Vagina (tissue), 2 donors: ENCODE measurements at regions not wholly inside any gene's neighbourhood (a gene's known extent, or its start where the extent isn't known, plus 50 kb on each side); places are given as distances from the start of the nearest gene placed in this dataset.

ENCODE experiments used
- POLR2AphosphoS5 ChIP-seq, 2 donors: sonication (generic); formaldehyde crosslinking; IDR thresholded peaks; one replicate each; pipeline ENCODE4 v1.9.0; 2017; ENCODE audit warnings: antibody characterized with exemption in 2 of 2, mild to moderate bottlenecking in 2 of 2, low read depth in 1 of 2; ENCODE audit not compliant: insufficient read depth in 1 of 2
- TF ChIP-seq, protein P1 (sequence below), 3 experiments: fragments of 450-650 bp in 2 of 3; fragments of 200-600 bp in 1 of 3; sonication (generic) in 1 of 3; IDR thresholded peaks; one replicate each; pipeline ENCODE4 v1.5.1; 2017 to 2019; ENCODE audit warnings: antibody characterized with exemption in 3 of 3, mild to moderate bottlenecking in 2 of 3, moderate library complexity in 2 of 3

DNA sequence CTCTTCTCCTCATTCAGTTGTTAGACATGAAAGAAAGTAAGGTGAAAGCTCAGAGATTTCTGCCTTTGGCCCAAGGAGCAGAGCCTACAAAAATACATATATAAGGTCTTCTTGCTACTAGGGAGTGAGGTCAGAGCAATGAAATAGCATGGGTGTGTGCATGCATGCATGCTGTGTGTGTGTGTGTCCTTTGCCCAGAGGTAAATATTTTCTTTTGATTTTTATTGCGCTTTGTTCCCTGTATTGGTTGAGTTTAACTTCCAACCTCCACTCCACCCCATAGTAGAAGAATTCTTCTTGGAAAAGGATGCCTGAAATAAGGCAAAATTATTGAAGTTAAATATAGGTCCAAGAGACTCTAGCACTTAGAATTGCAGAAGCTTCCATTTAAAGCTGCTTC lies 248.0 kb upstream of the PTGER4 start:
- TF ChIP-seq, protein P1, sequence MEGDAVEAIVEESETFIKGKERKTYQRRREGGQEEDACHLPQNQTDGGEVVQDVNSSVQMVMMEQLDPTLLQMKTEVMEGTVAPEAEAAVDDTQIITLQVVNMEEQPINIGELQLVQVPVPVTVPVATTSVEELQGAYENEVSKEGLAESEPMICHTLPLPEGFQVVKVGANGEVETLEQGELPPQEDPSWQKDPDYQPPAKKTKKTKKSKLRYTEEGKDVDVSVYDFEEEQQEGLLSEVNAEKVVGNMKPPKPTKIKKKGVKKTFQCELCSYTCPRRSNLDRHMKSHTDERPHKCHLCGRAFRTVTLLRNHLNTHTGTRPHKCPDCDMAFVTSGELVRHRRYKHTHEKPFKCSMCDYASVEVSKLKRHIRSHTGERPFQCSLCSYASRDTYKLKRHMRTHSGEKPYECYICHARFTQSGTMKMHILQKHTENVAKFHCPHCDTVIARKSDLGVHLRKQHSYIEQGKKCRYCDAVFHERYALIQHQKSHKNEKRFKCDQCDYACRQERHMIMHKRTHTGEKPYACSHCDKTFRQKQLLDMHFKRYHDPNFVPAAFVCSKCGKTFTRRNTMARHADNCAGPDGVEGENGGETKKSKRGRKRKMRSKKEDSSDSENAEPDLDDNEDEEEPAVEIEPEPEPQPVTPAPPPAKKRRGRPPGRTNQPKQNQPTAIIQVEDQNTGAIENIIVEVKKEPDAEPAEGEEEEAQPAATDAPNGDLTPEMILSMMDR (IDR thresholded peaks at IDR 0.05) = no peak
- no peak for TF ChIP-seq POLR2AphosphoS5 (IDR thresholded peaks at IDR 0.05; ENCODE audit: insufficient read depth in 1 of 2, low read depth in 1 of 2)
